HG03039 (cell line): ENCODE measurements at regions not wholly inside any gene's neighbourhood (a gene's known extent, or its start where the extent isn't known, plus 50 kb on each side); places are given as distances from the start of the nearest gene placed in this dataset.
A peak's percentile ranks its signal among the peaks of the same experiment; 100 is the strongest.
"Not testable (repeated sequence)": the region's sequence is repeated elsewhere in the genome, so short reads cannot be mapped to it uniquely, and the experiment has no call there.

Experiments
- ATAC-seq: cut with Tn5 transposase; IDR thresholded peaks from one replicate; pipeline ENCODE4 v1.9.1; 2021; ENCODE audit warnings: mild to moderate bottlenecking, moderate library complexity; ENCODE audit not compliant: unreplicated experiment

DNA sequence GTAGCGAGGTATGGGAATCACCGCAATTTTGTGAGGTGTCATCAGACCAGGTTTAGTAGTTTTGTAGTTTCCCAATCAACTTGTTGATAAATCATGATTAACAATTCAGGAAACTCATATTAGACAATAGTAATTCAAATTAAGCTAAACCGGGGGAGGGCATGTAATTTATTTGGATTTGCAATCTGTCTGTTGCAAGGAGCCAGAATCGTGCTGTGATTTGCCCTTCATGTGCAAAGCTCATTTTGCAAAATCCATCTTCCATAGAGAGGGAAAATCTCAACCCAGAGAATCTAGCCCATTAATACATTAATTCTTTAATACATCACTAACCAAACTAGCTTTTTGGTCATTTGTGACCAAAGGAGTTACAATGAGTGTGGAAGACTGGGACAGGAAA is 164.7 kb upstream of the TRPM3 start:
- no peak for ATAC-seq

DNA sequence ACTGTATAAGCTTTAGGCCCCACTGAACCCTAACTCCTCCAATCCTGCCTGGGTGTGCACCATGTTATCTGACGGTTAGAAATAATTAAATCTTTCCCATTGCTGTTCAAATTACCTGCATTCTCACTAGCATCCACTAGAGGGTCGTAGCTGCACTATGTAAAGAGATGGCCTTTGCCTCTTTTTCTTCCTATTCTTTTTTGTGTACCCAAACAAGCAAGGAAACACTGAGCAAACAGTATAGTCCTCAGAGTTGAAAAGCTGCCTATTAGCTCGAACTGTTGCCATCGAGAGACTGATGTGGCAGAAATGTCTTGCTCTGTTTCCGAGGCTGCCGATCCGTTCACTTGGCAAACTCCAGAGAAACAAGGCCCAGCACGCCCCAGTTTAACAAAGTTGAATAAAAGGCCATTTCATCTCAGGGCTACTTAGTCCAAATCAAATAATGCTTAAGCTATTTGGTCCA is 163.8 kb upstream of the TRPM3 start:
- ATAC-seq = peak; percentile 92

- not testable (repeated sequence) for ATAC-seq
Measured at GRCh38 chr9:71282116-71282515, 160.7 kb upstream of the TRPM3 start.

DNA sequence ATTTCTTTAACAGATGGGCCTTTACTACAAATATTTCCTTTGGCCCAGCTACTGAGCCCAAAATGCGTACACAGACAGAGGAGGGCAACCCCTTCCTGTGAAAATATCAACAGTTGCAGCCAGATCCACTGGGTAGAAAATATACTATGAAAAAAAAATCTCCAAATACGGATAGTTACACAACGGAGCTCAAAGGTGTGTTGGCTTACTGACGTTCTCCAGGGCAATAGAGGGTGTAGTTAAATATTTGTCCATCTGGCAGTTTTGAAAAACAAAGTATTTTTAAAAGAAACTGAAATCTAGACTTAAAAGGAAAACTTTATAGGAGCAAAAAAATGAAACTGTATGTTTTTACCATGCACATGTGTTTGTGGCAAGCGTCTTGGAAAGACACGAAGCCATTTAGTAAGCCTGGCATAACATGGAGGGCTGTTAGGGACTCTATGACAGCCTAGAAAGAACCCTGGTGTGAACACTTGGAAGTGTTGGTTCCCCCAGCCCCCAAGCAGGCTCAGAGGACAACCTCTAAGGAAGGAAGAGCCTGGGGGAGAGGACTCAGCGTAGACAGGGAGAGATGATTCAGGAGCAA is 157.8 kb upstream of the TRPM3 start:
- no peak for ATAC-seq

- no peak for ATAC-seq
Measured at GRCh38 chr9:71273613-71274012, 152.2 kb upstream of the TRPM3 start.

DNA sequence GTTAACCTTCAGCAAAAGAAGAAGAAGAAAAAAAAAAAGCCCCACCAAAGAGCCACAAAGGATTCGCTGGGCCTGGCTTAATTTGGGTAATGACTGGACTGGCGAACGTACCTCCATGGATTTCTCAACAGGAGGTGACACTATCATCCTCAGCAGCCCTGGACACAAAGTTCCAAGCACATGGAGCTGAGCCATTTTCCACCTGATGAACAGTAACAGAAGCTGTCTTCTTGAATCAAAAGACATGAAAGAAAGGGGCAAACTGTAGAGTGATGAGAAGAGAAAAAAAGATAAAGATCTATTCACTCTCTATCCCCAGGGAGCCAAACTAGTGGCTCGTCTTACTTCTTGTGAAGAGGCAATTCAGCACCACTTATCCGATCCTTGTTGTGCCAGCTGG is 150.2 kb upstream of the TRPM3 start:
- ATAC-seq = no peak

GRCh38 chr9:71270554-71270953 is 149.1 kb upstream of the TRPM3 start:
- ATAC-seq = no peak

- ATAC-seq = no peak
Measured at GRCh38 chr9:71269859-71270258, 148.4 kb upstream of the TRPM3 start.

DNA sequence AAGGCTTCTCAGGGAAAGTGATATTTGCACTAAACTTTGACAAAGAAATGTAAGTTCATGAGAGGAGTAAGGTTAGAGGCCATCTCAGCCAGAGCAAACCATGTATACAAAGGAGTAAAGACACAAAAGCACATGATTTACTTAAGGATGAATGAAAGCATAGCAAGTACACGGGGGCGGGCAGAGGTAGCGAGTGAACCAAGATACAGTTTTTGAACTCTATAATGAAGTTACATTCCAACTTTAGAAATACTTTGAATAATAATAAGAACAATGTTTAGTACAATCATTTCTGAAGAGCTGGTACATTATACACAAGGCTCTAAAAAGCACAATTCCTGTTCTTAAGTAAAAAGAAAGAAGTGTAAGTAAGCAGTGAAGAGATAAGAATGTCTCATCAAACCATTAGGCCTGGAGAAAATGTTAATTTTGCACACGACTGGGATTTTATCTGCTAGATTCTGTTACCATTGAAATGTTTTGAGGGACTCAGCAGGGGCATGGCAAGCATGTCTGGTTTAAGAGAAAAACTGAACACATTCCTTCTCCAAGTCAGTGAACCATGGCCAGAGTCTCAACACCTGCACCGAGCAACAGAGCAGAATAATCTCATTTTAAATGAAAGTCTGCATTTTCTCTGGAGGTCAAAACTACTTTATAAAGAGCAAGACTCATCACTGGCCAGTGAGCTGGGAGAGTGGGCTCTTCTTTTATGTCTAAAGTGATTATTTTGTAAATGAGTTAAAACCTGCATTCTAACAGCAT is 147.6 kb upstream of the TRPM3 start:
- ATAC-seq = no peak

DNA sequence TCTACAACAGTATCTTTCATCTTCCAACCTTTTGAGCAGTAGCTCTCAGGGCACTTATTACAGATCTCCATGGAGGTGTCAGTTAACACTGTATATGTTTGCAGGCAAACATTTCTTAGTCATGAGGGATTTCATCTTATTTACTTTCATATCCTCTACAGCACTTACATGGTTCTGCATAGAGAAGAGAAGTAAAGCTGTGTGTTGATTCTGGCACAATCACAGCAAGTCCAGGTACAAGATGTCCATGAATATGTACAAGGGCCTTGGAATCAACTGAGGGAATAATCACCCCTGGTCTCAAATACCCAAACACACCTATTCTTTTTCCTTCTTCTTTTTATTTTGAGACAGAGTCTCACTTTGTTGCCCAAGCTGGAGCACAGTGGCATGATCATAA is 142.0 kb upstream of the TRPM3 start:
- no peak for ATAC-seq

- ATAC-seq = not testable (repeated sequence)
Measured at GRCh38 chr9:71260419-71260818, 139.0 kb upstream of the TRPM3 start.

GRCh38 chr9:71254592-71255277 is 133.3 kb upstream of the TRPM3 start:
- no peak for ATAC-seq

DNA sequence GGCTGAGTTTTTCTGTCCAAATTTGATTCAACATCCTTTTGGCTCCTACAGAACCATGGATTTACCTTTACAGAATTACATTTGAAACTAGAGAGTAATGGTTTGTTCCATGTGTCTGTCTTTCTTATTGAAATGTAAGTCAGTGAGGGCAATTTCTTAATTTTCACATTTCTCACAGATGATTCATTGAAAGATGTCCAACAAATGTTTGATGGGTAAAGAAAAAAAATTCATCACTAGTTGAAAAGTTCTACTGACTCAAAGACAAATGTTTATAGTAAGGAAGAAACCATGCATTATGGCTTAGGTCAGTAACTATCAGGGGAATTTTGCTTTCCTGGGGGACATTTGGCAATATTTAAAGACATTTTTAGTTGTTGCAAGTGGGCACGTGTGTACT is 131.6 kb upstream of the TRPM3 start:
- no peak for ATAC-seq

DNA sequence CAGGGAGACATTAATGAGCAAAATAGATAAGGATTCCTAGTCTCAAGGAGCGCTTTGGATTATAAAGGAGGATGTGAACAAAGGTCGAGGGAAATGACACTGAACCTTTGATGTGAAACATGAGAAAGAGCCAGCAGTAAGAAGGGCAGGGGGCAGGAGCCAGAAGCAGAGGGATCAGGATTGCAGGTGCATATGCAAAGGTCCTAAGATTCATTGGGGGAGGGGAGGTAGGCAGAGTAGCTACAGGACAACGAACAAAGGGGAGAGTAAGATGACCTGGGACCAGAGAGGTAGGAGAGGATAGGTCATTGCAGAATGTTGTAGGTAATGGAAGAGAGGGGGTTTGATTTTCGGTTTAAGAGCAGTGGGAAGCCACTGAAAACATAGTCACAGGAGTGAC is 129.2 kb upstream of the TRPM3 start:
- ATAC-seq = no peak

DNA sequence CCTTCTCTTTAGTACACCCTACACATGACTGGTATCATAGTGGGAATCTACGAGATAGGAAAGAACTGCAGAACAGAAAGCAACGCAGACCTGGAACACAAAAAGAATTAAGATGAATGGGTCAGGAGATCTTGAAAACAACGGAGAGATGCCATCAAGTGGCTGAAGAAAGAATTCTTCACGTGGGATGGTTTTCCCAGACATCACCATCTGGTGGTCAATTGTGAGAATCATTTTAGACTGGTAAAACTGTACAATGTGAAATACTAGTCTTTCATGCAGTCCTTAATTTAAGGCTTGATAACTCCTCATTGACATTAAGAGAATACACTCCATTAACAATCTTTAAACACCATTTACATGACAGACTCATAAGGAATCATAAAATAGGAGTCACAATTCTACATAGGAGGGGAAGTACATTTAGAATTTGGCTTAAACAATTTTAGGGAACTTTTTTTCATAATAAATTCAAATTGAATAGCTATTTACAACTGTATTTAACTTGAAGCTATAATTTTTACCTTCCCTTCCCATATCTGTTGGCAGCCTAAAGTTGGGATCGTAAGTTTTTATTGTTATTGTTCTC is 128.4 kb upstream of the TRPM3 start:
- peak; percentile 84 for ATAC-seq

DNA sequence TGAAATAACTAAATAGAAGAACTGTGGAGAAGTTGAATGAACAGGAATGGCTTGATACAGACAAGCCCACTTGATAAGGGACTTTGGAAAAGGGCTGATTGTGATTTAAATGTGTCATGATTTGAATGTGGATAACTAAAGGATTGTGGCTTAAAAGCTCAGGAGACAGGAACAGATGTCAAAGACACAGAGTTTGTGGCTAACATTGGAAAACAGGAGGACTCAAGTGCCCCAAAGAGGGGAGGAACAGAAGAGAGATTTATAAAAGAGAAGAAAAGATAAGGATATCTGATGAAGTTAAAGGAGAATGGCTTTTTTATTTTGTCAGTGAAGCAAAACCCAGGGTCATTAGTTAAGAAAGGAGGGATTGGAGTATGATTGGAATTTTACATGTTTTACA is 124.2 kb upstream of the TRPM3 start:
- ATAC-seq = no peak

GRCh38 chr9:71243951-71244350 is 122.5 kb upstream of the TRPM3 start:
- no peak for ATAC-seq

GRCh38 chr9:71242081-71242480 is 120.7 kb upstream of the TRPM3 start:
- ATAC-seq = no peak

DNA sequence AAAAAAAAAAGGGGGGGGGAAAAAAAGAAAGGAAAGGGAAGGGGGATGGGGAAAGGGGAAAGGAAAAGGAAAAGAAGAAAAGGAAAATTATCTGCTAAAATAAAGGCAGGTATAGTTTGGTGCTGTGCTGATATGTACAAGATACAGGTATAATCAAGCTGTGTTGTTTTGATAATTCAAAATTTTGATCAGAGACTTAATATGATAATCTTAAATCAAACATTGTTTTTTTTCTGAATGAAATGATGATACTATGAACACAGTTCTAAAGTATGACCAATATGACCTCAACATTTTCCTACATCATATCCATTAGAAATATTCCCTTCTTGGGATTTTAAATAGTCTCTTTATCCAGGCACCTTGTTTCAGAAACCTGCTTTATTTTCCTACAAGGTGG is 115.6 kb upstream of the TRPM3 start:
- no peak for ATAC-seq

DNA sequence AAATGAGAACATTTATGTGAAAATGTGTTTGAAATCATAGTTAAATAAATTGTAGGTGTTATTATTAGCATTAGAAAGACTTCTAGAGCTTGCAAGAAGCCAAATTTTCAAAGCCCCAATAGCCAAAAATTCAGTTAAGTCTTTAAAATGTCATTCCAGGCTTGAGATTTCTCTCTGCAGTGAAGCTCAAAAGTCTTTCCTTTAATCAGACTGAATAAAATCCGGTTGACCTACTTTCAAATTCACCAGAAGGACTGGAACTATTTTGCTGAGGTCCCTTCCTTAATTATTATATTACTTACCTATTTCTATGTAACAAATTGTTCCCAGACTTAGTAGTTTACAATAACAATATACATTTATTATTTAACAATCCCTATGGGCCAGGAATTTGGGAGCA is 112.2 kb upstream of the TRPM3 start:
- no peak for ATAC-seq

GRCh38 chr9:71223953-71224538 is 102.6 kb upstream of the TRPM3 start:
- no peak for ATAC-seq
